ENCODE measurements at regions not wholly inside any gene's neighbourhood (a gene's known extent, or its start where the extent isn't known, plus 50 kb on each side); places are given as distances from the start of the nearest gene placed in this dataset.

- no peak for TF ChIP-seq FOXP2 (optimal IDR thresholded peaks at IDR 0.05; ENCODE audit: borderline replicate concordance, extremely low read depth, extremely low read length, insufficient read depth)
- no peak for TF ChIP-seq POLR2AphosphoS5 (IDR thresholded peaks at IDR 0.05; ENCODE audit: low read depth, low read length)
- TF ChIP-seq SIN3A (IDR thresholded peaks at IDR 0.05; ENCODE audit: borderline replicate concordance, insufficient read depth, low read length): no peak
- no peak for TF ChIP-seq REST (IDR thresholded peaks at IDR 0.05; ENCODE audit: insufficient read depth in 1 of 2, low read depth in 2 of 2, low read length in 2 of 2)
- TF ChIP-seq TAF1 (IDR thresholded peaks at IDR 0.05; ENCODE audit: borderline replicate concordance, insufficient read depth, low read length): no peak
Measured at GRCh38 chr5:109532773-109533364, 123.1 kb upstream of the PJA2 start.

GRCh38 chr5:109531262-109531661, 121.5 kb upstream of the PJA2 start:
- no peak for TF ChIP-seq TAF1 (IDR thresholded peaks at IDR 0.05; ENCODE audit: borderline replicate concordance, insufficient read depth, low read length)
- TF ChIP-seq REST (IDR thresholded peaks at IDR 0.05; ENCODE audit: insufficient read depth in 1 of 2, low read depth in 2 of 2, low read length in 2 of 2): no peak
- no peak for TF ChIP-seq FOXP2 (optimal IDR thresholded peaks at IDR 0.05; ENCODE audit: borderline replicate concordance, extremely low read depth, extremely low read length, insufficient read depth)

- TF ChIP-seq SIN3A (IDR thresholded peaks at IDR 0.05; ENCODE audit: borderline replicate concordance, insufficient read depth, low read length) (no peak), REST (IDR thresholded peaks at IDR 0.05; ENCODE audit: insufficient read depth in 1 of 2, low read depth in 2 of 2, low read length in 2 of 2) (no peak), POLR2AphosphoS5 (IDR thresholded peaks at IDR 0.05; ENCODE audit: low read depth, low read length) (no peak), FOXP2 (optimal IDR thresholded peaks at IDR 0.05; ENCODE audit: borderline replicate concordance, extremely low read depth, extremely low read length, insufficient read depth) (no peak), TAF1 (IDR thresholded peaks at IDR 0.05; ENCODE audit: borderline replicate concordance, insufficient read depth, low read length) (no peak)
Measured at GRCh38 chr5:109529987-109530386, 120.2 kb upstream of the PJA2 start.

- TF ChIP-seq TAF1 (IDR thresholded peaks at IDR 0.05; ENCODE audit: borderline replicate concordance, insufficient read depth, low read length): no peak
- TF ChIP-seq REST (IDR thresholded peaks at IDR 0.05; ENCODE audit: insufficient read depth in 1 of 2, low read depth in 2 of 2, low read length in 2 of 2): no peak
- no peak for TF ChIP-seq POLR2AphosphoS5 (IDR thresholded peaks at IDR 0.05; ENCODE audit: low read depth, low read length)
- TF ChIP-seq SIN3A (IDR thresholded peaks at IDR 0.05; ENCODE audit: borderline replicate concordance, insufficient read depth, low read length): no peak
- no peak for TF ChIP-seq FOXP2 (optimal IDR thresholded peaks at IDR 0.05; ENCODE audit: borderline replicate concordance, extremely low read depth, extremely low read length, insufficient read depth)
Measured at GRCh38 chr5:109529520-109529919, 119.7 kb upstream of the PJA2 start.

- TF ChIP-seq SIN3A (IDR thresholded peaks at IDR 0.05; ENCODE audit: borderline replicate concordance, insufficient read depth, low read length) (no peak), FOXP2 (optimal IDR thresholded peaks at IDR 0.05; ENCODE audit: borderline replicate concordance, extremely low read depth, extremely low read length, insufficient read depth) (no peak), POLR2AphosphoS5 (IDR thresholded peaks at IDR 0.05; ENCODE audit: low read depth, low read length) (no peak), REST (IDR thresholded peaks at IDR 0.05; ENCODE audit: insufficient read depth in 1 of 2, low read depth in 2 of 2, low read length in 2 of 2) (no peak), TAF1 (IDR thresholded peaks at IDR 0.05; ENCODE audit: borderline replicate concordance, insufficient read depth, low read length) (no peak)
Measured at GRCh38 chr5:109524555-109524954, 114.8 kb upstream of the PJA2 start.

Measured in PFSK-1 (cell line).